MCF 10A (cell line): ENCODE measurements at regions not wholly inside any gene's neighbourhood (a gene's known extent, or its start where the extent isn't known, plus 50 kb on each side); places are given as distances from the start of the nearest gene placed in this dataset.

Source experiments
- BruUV-seq: library from RNA; stranded (reverse); fragments of 400-500 nt; replicated peaks from 2 replicates; lab custom pipeline; 2021; lab: Mats Ljungman, UMichigan
- CTCF ChIA-PET: fragments of 300-600 bp; sonication (Branson Sonifier 250); formaldehyde crosslinking; extraction: SDS; loops from one replicate; lab custom pipeline; 2021; ENCODE audit warnings: antibody characterized with exemption, inconsistent platforms; lab: Yijun Ruan, JAX
- POLR2A ChIA-PET: fragments of 300-600, 350-650 bp; sonication (Branson Sonifier 250); formaldehyde crosslinking; extraction: SDS; loops from one replicate; lab custom pipeline; 2020; ENCODE audit warnings: antibody characterized with exemption, inconsistent platforms; lab: Yijun Ruan, JAX
- DNase-seq: peaks from one replicate; pipeline ENCODE4 v3.0.0-alpha.2; 2018; ENCODE audit not compliant: unreplicated experiment
- H3K27ac Mint-ChIP-seq: one replicate; pipeline ENCODE4 v1.8.0; 2022; ENCODE audit warnings: mild to moderate bottlenecking, low read depth, mixed read lengths; ENCODE audit not compliant: unreplicated experiment
- H3K27me3 Mint-ChIP-seq: one replicate; pipeline ENCODE4 v1.8.0; 2022; ENCODE audit warnings: mixed read lengths; ENCODE audit not compliant: insufficient read depth, unreplicated experiment
- H3K36me3 Mint-ChIP-seq: one replicate; pipeline ENCODE4 v1.8.0; 2022; ENCODE audit warnings: mild to moderate bottlenecking, moderate library complexity, mixed read lengths; ENCODE audit not compliant: insufficient read depth, unreplicated experiment
- H3K4me1 Mint-ChIP-seq: one replicate; pipeline ENCODE4 v1.8.0; 2022; ENCODE audit warnings: mixed read lengths; ENCODE audit not compliant: insufficient read depth, unreplicated experiment
- H3K4me3 Mint-ChIP-seq: one replicate; pipeline ENCODE4 v1.8.0; 2022; ENCODE audit warnings: mild to moderate bottlenecking, moderate library complexity, mixed read lengths; ENCODE audit not compliant: unreplicated experiment
- H3K9me3 Mint-ChIP-seq: one replicate; pipeline ENCODE4 v1.8.0; 2022; ENCODE audit warnings: mixed read lengths; ENCODE audit not compliant: unreplicated experiment
- CTCF ChIP-seq: fragments of 200-600 bp; IDR thresholded peaks from one replicate; pipeline ENCODE4 v1.8.0; 2022; ENCODE audit warnings: antibody characterized with exemption, mild to moderate bottlenecking; ENCODE audit not compliant: unreplicated experiment
- intact Hi-C: fragments of 100-400 bp; cut with micrococcal nuclease; formaldehyde crosslinking; loops from 2 replicates; pipeline ENCODE4 v1.14.1; 2022

- H3K27me3 Mint-ChIP-seq = no peaks in the 10 kb centered on the region
- DNase-seq = no peak
- BruUV-seq = no TSS peak
- POLR2A ChIA-PET = no interaction called here
- H3K27ac Mint-ChIP-seq = no peak overlapping the region
- intact Hi-C loops = no loop called here
- no peak overlapping the region for H3K4me3 Mint-ChIP-seq
- no peaks in the 10 kb centered on the region for H3K4me1 Mint-ChIP-seq
- no peak for TF ChIP-seq CTCF
- no peaks in the 10 kb centered on the region for H3K36me3 Mint-ChIP-seq
- peaks cover 14% of the 10 kb centered on the region for H3K9me3 Mint-ChIP-seq
- CTCF ChIA-PET = no interaction called here
Measured at GRCh38 chr7:136728945-136729344, 139.5 kb upstream of the CHRM2 start.

GRCh38 chr7:136726460-136726859 is 142.0 kb upstream of the CHRM2 start:
- no peak for TF ChIP-seq CTCF
- ChIA-PET POLR2A (no interaction called here), CTCF (no interaction called here)
- Mint-ChIP-seq H3K4me1 (no peaks in the 10 kb centered on the region), H3K4me3 (no peak overlapping the region), H3K27me3 (no peaks in the 10 kb centered on the region), H3K27ac (no peak overlapping the region), H3K36me3 (no peaks in the 10 kb centered on the region), H3K9me3 (peaks cover 8% of the 10 kb centered on the region)
- intact Hi-C loops = no loop called here
- no TSS peak for BruUV-seq
- DNase-seq = no peak

- Mint-ChIP-seq H3K9me3 (no peaks in the 10 kb centered on the region), H3K4me1 (no peaks in the 10 kb centered on the region), H3K27me3 (no peaks in the 10 kb centered on the region), H3K4me3 (no peak overlapping the region), H3K27ac (no peak overlapping the region), H3K36me3 (no peaks in the 10 kb centered on the region)
- no peak for DNase-seq
- intact Hi-C loops = no loop called here
- TF ChIP-seq CTCF = no peak
- ChIA-PET CTCF (interaction anchor here (0.6 kb wide), 2 partner anchors 12 to 85 kb away, joined by 3 read pairs; no protein-coding TSS in a partner anchor), POLR2A (interaction anchor here (0.6 kb wide), 1 partner anchor 43 kb away, joined by 5 read pairs; no protein-coding TSS in a partner anchor)
- no TSS peak for BruUV-seq
Measured at GRCh38 chr7:136717910-136718557, 150.4 kb upstream of the CHRM2 start.

GRCh38 chr7:136714062-136714461 is 154.4 kb upstream of the CHRM2 start:
- no TSS peak for BruUV-seq
- DNase-seq = no peak
- TF ChIP-seq CTCF = no peak
- no peaks in the 10 kb centered on the region for H3K9me3 Mint-ChIP-seq
- H3K36me3 Mint-ChIP-seq = no peaks in the 10 kb centered on the region
- CTCF ChIA-PET = no interaction called here
- peaks cover 12% of the 10 kb centered on the region for H3K27me3 Mint-ChIP-seq
- intact Hi-C loops = no loop called here
- no peak overlapping the region for H3K4me3 Mint-ChIP-seq
- H3K27ac Mint-ChIP-seq = no peak overlapping the region
- H3K4me1 Mint-ChIP-seq = no peaks in the 10 kb centered on the region
- POLR2A ChIA-PET = no interaction called here
